ENCODE measurements at regions not wholly inside any gene's neighbourhood (a gene's known extent, or its start where the extent isn't known, plus 50 kb on each side); places are given as distances from the start of the nearest gene placed in this dataset.

DNA sequence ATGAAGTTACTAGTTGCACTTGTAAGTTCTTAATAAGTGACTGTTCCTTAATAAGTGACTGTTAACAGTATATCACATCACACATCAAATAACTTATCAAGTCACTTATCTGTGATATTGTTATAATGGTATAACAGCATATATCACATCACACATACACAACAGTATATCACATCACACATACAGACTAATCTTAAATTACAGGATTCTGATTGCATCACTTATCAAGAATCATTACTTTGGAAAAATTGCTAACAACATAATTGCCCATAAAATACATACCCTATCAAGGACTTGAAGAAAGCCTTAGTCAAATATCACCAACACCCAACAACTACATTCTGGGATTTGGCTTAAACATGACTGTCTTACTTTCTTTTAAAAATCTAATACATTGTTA is 813.5 kb downstream of the LTN1 start:
- no peak overlapping the region for H3K4me3 ChIP-seq
- ATAC-seq (no peak), DNase-seq (peak in 2 of 4 donors; percentile 24 to 42)
- H3K36me3 ChIP-seq = no peaks in the 10 kb centered on the region
- peaks cover 0 to 20% of the 10 kb centered on the region in 2 donors for H3K9me3 ChIP-seq
- no peaks in the 10 kb centered on the region for H3K4me1 ChIP-seq
- H3K27me3 ChIP-seq = no peaks in the 10 kb centered on the region
- TF ChIP-seq, protein P1, sequence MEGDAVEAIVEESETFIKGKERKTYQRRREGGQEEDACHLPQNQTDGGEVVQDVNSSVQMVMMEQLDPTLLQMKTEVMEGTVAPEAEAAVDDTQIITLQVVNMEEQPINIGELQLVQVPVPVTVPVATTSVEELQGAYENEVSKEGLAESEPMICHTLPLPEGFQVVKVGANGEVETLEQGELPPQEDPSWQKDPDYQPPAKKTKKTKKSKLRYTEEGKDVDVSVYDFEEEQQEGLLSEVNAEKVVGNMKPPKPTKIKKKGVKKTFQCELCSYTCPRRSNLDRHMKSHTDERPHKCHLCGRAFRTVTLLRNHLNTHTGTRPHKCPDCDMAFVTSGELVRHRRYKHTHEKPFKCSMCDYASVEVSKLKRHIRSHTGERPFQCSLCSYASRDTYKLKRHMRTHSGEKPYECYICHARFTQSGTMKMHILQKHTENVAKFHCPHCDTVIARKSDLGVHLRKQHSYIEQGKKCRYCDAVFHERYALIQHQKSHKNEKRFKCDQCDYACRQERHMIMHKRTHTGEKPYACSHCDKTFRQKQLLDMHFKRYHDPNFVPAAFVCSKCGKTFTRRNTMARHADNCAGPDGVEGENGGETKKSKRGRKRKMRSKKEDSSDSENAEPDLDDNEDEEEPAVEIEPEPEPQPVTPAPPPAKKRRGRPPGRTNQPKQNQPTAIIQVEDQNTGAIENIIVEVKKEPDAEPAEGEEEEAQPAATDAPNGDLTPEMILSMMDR (IDR thresholded peaks at IDR 0.05) = no peak
- intact Hi-C loops (cut with DNase I) = no loop called here
- H3K27ac ChIP-seq = no peak overlapping the region

DNA sequence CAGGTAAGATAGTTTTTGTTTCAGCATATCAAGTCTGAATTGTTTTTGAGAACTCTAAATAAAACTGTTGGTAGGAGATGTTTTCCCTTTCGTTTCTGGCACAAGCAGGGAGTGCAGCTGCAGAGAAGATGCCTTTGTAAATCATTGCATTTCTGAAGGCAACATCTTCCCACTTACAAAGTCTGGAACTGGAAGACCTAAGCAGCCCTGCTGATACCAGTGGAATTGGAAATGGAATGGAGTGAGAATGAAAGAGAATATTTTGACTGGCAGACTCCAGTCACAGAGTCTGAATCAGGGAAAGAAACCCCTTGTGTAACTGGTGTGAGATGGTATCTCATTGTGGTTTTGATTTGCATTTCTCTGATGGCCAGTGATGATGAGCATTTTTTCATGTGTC is 815.6 kb downstream of the LTN1 start:
- TF ChIP-seq, protein P1 (IDR thresholded peaks at IDR 0.05) = no peak
- no peaks in the 10 kb centered on the region for H3K27me3 ChIP-seq
- no peak overlapping the region for H3K27ac ChIP-seq
- DNase-seq (no peak), ATAC-seq (no peak)
- intact Hi-C loops (cut with DNase I) = no loop called here
- no peaks in the 10 kb centered on the region for H3K36me3 ChIP-seq
- H3K4me1 ChIP-seq = no peaks in the 10 kb centered on the region
- H3K9me3 ChIP-seq = peaks cover 0 to 10% of the 10 kb centered on the region in 2 donors
- no peak overlapping the region for H3K4me3 ChIP-seq

DNA sequence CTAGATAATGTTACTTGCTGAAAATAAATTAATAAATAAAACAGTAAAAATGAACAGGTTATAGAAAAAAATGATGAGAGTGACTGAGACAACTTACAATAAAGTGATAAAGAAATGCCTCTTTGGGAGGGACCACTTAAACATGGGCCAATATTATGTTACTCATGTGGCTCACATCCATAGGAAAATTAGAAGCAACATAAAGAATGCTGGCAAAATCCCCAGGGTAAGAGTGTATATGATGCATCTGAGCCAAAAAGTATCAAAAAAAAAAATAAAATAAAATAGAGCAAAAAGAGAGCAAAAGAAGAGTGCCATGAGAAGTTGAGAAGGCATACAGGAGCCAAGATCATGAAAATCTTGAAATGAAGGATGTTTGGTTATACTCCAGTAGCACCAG is 818.0 kb downstream of the LTN1 start:
- TF ChIP-seq, protein P1 (IDR thresholded peaks at IDR 0.05) = no peak
- H3K36me3 ChIP-seq = no peaks in the 10 kb centered on the region
- H3K9me3 ChIP-seq = peaks cover 0 to 7% of the 10 kb centered on the region in 2 donors
- no peaks in the 10 kb centered on the region for H3K27me3 ChIP-seq
- H3K4me3 ChIP-seq = no peak overlapping the region
- peak in 1 of 4 donors; percentile 24 for DNase-seq
- ATAC-seq = no peak
- intact Hi-C loops (cut with DNase I) = no loop called here
- no peaks in the 10 kb centered on the region for H3K4me1 ChIP-seq
- H3K27ac ChIP-seq = no peak overlapping the region

DNA sequence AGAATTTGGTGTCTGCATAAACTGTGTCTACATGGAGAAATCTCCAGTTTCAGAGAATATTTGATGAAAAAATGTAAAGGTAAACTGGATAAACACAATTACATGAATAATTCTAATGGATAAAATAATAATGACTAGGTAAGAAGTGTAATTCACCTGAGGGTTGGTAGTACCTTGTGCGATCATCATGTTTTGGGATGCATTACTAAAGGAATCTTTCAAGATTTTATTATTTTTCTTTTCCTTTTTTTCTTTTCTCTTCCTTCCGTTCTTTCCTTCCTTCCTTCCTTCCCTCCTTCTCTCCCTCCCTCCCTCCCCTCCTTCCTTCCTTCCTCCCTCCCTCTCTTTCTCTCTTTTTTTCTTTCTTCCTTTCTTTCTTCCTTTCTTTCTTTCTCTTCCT is 818.7 kb downstream of the LTN1 start:
- Histone ChIP-seq H3K4me1 (no peaks in the 10 kb centered on the region), H3K36me3 (no peaks in the 10 kb centered on the region), H3K27me3 (no peaks in the 10 kb centered on the region), H3K9me3 (peaks cover 0 to 7% of the 10 kb centered on the region in 2 donors), H3K4me3 (no peak overlapping the region), H3K27ac (no peak overlapping the region)
- intact Hi-C loops (cut with DNase I) = no loop called here
- DNase-seq (no peak), ATAC-seq (no peak)
- TF ChIP-seq, protein P1 (IDR thresholded peaks at IDR 0.05) = no peak

DNA sequence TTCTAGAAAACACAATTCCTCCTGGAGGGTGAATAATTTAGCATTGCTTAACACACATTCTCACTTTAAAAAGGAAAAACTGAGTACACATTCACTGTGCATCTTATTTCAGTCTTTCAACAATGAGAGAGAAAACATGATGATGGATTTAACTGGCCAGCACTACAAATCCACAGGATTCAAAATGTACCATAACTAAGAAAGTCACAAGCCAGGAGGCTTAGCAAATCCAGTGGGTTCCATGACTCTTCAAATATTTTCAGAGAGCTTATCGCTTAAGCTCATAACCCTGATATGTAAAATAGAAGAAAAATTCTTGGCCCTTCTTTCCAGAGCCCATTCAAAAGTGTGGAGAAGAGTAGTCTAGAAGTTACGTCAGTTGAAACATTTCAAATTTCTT is 820.3 kb downstream of the LTN1 start:
- no peak overlapping the region for H3K4me3 ChIP-seq
- no peak for DNase-seq
- intact Hi-C loops (cut with DNase I) = no loop called here
- ATAC-seq = no peak
- H3K27ac ChIP-seq = no peak overlapping the region
- H3K4me1 ChIP-seq = no peaks in the 10 kb centered on the region
- H3K36me3 ChIP-seq = no peaks in the 10 kb centered on the region
- TF ChIP-seq, protein P1 (IDR thresholded peaks at IDR 0.05) = no peak
- H3K9me3 ChIP-seq = peaks cover 0 to 7% of the 10 kb centered on the region in 2 donors
- H3K27me3 ChIP-seq = no peaks in the 10 kb centered on the region

Data from left lung (tissue), 4 donors.